Esophagus squamous epithelium (tissue), 5 donors: ENCODE measurements at regions not wholly inside any gene's neighbourhood (a gene's known extent, or its start where the extent isn't known, plus 50 kb on each side); places are given as distances from the start of the nearest gene placed in this dataset.

Experiments
- DNase-seq: peaks from one replicate; lab custom pipeline; 2025; lab: John Stamatoyannopoulos, UW
- H3K27ac ChIP-seq, 4 donors: fragments of 200-600 bp; sonication (generic); one replicate each; pipeline ENCODE4 v1.5.1; 2016 to 2019; ENCODE audit warnings: mild to moderate bottlenecking in 1 of 4
- H3K27me3 ChIP-seq, 4 donors: fragments of 200-600 bp; sonication (generic); 1 replicate in 3 of 4; 2 replicates in 1 of 4; pipeline versions ENCODE4 v1.5.1 to v1.6.0; 2017 to 2021; ENCODE audit warnings: antibody characterized with exemption in 1 of 4
- H3K36me3 ChIP-seq, 3 donors: fragments of 200-600 bp; sonication (generic); one replicate each; pipeline ENCODE4 v1.5.1; 2016 to 2019
- H3K4me1 ChIP-seq, 3 donors: fragments of 200-600 bp; sonication (generic); one replicate each; pipeline ENCODE4 v1.5.1; 2017 to 2019
- H3K4me3 ChIP-seq, 4 donors: fragments of 200-600 bp; sonication (generic); 1 replicate in 3 of 4; 2 replicates in 1 of 4; pipeline ENCODE4 v1.5.1; 2016 to 2019; ENCODE audit warnings: mild to moderate bottlenecking in 2 of 4, moderate library complexity in 1 of 4
- H3K9me3 ChIP-seq, 3 donors: fragments of 200-600 bp; sonication (generic); one replicate each; pipeline ENCODE4 v1.5.1; 2016 to 2019
- CTCF ChIP-seq, 6 experiments: fragments of 450-650 bp in 4 of 6; fragments of 200-600 bp in 2 of 6; sonication (generic) in 2 of 6; IDR thresholded peaks; one replicate each; pipeline ENCODE4 v1.5.1; 2016 to 2019; ENCODE audit warnings: antibody characterized with exemption in 6 of 6, mild to moderate bottlenecking in 4 of 6, moderate library complexity in 4 of 6
- POLR2A ChIP-seq, 4 donors: fragments of 450-650 bp; IDR thresholded peaks; one replicate each; pipeline ENCODE4 v1.6.1; 2017; ENCODE audit warnings: antibody characterized with exemption in 4 of 4, mild to moderate bottlenecking in 4 of 4, moderate library complexity in 3 of 4
- WGBS, 2 donors: methylation state at CpG; one replicate each; pipeline ENCODE4 v1.1.5; 2018; 5-methylcytosine and 5-hydroxymethylcytosine counted together
- intact Hi-C: fragments of 100-400 bp; cut with DNase I; formaldehyde crosslinking; loops from one replicate; pipeline ENCODE4 v1.15.0; 2022
- donor health status: DM: yes; HTN: yes; CAD: no.

GRCh38 chr7:46928719-46929118, 653.2 kb downstream of the TNS3 start:
- no peaks in the 10 kb centered on the region for H3K27me3 ChIP-seq
- no peaks in the 10 kb centered on the region for H3K36me3 ChIP-seq
- TF ChIP-seq CTCF (IDR thresholded peaks at IDR 0.05) (no peak), POLR2A (IDR thresholded peaks at IDR 0.05) (no peak)
- no peak for DNase-seq
- H3K9me3 ChIP-seq: no peaks in the 10 kb centered on the region
- H3K4me3 ChIP-seq: no peak overlapping the region
- peaks cover 0 to 20% (median 14%) of the 10 kb centered on the region in 3 donors for H3K4me1 ChIP-seq
- intact Hi-C loops: no loop called here
- 45 to 74% methylated on average over 4 of the region's 4 CpGs for WGBS, 2 donors
- H3K27ac ChIP-seq: no peak overlapping the region

GRCh38 chr7:46927131-46927810, 654.6 kb downstream of the TNS3 start:
- Histone ChIP-seq H3K4me1 (peaks cover 0 to 7% (median 2%) of the 10 kb centered on the region in 3 donors), H3K36me3 (no peaks in the 10 kb centered on the region), H3K27ac (no peak overlapping the region), H3K4me3 (no peak overlapping the region), H3K9me3 (no peaks in the 10 kb centered on the region), H3K27me3 (no peaks in the 10 kb centered on the region)
- no peak for DNase-seq
- TF ChIP-seq CTCF (IDR thresholded peaks at IDR 0.05): no peak
- TF ChIP-seq POLR2A (IDR thresholded peaks at IDR 0.05): no peak
- intact Hi-C loops: no loop called here
- WGBS, 2 donors: 86 to 91% methylated on average over 4 of the region's 4 CpGs

- DNase-seq: no peak
- Histone ChIP-seq H3K36me3 (no peaks in the 10 kb centered on the region), H3K9me3 (no peaks in the 10 kb centered on the region), H3K4me3 (no peak overlapping the region), H3K27ac (no peak overlapping the region), H3K27me3 (no peaks in the 10 kb centered on the region), H3K4me1 (no peaks in the 10 kb centered on the region)
- 67 to 81% methylated on average over 2 of the region's 2 CpGs for WGBS, 2 donors
- TF ChIP-seq CTCF (IDR thresholded peaks at IDR 0.05) (no peak), POLR2A (IDR thresholded peaks at IDR 0.05) (no peak)
- intact Hi-C loops: no loop called here
These were observed 665.3 kb downstream of the TNS3 start for GRCh38 chr7:46916581-46916980.

- Histone ChIP-seq H3K27me3 (no peaks in the 10 kb centered on the region), H3K27ac (no peak overlapping the region), H3K4me1 (peaks cover 0 to 5% (median 0%) of the 10 kb centered on the region in 3 donors), H3K9me3 (no peaks in the 10 kb centered on the region), H3K4me3 (no peak overlapping the region), H3K36me3 (no peaks in the 10 kb centered on the region)
- intact Hi-C loops: no loop called here
- 53 to 68% methylated on average over 2 of the region's 2 CpGs for WGBS, 2 donors
- TF ChIP-seq POLR2A (IDR thresholded peaks at IDR 0.05): no peak
- no peak for TF ChIP-seq CTCF (IDR thresholded peaks at IDR 0.05)
- DNase-seq: no peak
These were observed 669.2 kb downstream of the TNS3 start for GRCh38 chr7:46912692-46913091.

- H3K4me1 ChIP-seq: peaks cover 0 to 5% (median 0%) of the 10 kb centered on the region in 3 donors
- no peaks in the 10 kb centered on the region for H3K27me3 ChIP-seq
- TF ChIP-seq CTCF (IDR thresholded peaks at IDR 0.05) (no peak), POLR2A (IDR thresholded peaks at IDR 0.05) (no peak)
- H3K36me3 ChIP-seq: no peaks in the 10 kb centered on the region
- 27 to 47% methylated on average over 7 of the region's 7 CpGs for WGBS, 2 donors
- no peak overlapping the region for H3K4me3 ChIP-seq
- H3K27ac ChIP-seq: no peak overlapping the region
- no peaks in the 10 kb centered on the region for H3K9me3 ChIP-seq
- DNase-seq: no peak
- intact Hi-C loops: no loop called here
These were observed 672.3 kb downstream of the TNS3 start for GRCh38 chr7:46909601-46910051.
